ENCODE measurements at regions not wholly inside any gene's neighbourhood (a gene's known extent, or its start where the extent isn't known, plus 50 kb on each side); places are given as distances from the start of the nearest gene placed in this dataset.

DNA sequence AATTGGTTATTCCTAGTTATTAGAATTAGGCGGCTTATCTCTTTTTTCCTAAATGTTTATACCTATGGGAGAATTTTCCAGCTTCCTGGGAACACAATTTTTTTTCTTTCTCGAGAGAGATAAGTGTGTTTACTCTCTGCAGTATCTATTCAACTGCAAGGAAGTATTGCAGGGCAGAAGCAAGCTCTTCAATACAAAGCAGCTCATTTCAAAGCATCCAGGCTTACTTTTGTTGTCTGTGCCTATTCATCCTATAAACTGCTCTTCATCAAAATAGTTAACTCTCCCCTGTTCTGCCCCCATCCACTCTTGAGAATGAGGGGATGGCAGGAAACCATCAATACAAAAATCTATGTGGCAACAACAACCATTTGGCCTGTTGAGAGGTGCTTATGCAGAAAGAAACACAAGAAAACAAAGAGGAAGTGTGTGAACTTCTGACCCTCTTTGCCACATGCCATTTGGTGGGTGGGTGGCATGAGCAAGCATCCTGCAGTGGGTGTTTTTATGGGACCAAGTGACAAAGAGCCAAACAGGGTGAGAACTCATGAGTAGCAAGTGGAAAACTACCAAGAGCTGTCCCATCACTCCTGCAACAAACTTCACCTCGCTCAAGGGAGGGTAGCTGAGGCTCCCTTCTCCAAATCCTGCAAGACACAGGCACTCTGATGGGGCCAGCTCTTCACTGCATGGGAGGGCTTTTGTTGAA, 50.6 kb upstream of the MRPS6 start (continued):
- TF ChIP-seq ZSCAN29 (IDR thresholded peaks at IDR 0.05) = no peak
- no peak for TF ChIP-seq SREBF1 (IDR thresholded peaks at IDR 0.05; ENCODE audit: low read length)
- TF ChIP-seq MEF2A (IDR thresholded peaks at IDR 0.05; ENCODE audit: insufficient read depth, low read depth, low read length) = no peak
- no peak for TF ChIP-seq SREBF2 (IDR thresholded peaks at IDR 0.05; ENCODE audit: low read length)
- TF ChIP-seq ZNF622 (IDR thresholded peaks at IDR 0.05) = no peak
- TF ChIP-seq GATAD2B (conservative IDR thresholded peaks at IDR 0.05; ENCODE audit: low read depth) = peak; percentile 54; the same call in 1 of the 2 replicates
- TF ChIP-seq BACH1 (IDR thresholded peaks at IDR 0.05; ENCODE audit: borderline replicate concordance) = no peak
- TF ChIP-seq, protein P1, sequence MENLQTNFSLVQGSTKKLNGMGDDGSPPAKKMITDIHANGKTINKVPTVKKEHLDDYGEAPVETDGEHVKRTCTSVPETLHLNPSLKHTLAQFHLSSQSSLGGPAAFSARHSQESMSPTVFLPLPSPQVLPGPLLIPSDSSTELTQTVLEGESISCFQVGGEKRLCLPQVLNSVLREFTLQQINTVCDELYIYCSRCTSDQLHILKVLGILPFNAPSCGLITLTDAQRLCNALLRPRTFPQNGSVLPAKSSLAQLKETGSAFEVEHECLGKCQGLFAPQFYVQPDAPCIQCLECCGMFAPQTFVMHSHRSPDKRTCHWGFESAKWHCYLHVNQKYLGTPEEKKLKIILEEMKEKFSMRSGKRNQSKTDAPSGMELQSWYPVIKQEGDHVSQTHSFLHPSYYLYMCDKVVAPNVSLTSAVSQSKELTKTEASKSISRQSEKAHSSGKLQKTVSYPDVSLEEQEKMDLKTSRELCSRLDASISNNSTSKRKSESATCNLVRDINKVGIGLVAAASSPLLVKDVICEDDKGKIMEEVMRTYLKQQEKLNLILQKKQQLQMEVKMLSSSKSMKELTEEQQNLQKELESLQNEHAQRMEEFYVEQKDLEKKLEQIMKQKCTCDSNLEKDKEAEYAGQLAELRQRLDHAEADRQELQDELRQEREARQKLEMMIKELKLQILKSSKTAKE (IDR thresholded peaks at IDR 0.05; ENCODE audit: low read depth, poor library complexity, severe bottlenecking) = no peak
- no peak for TF ChIP-seq SRF (IDR thresholded peaks at IDR 0.05; ENCODE audit: low read depth in 2 of 2, low read length in 2 of 2)
- TF ChIP-seq JUNB (IDR thresholded peaks at IDR 0.05) = no peak
- no peak for TF ChIP-seq ZBTB33 (IDR thresholded peaks at IDR 0.05)
- no peak for TF ChIP-seq IRF3 (IDR thresholded peaks at IDR 0.05)
- no peak for TF ChIP-seq ZNF207 (IDR thresholded peaks at IDR 0.05; ENCODE audit: borderline replicate concordance)
- no peak for TF ChIP-seq CBX3 (IDR thresholded peaks at IDR 0.05; ENCODE audit: borderline replicate concordance, low read depth)
- peak; percentile 56 for TF ChIP-seq RUNX3 (IDR thresholded peaks at IDR 0.05; ENCODE audit: low read length)
- no peak for TF ChIP-seq JUND (IDR thresholded peaks at IDR 0.05; ENCODE audit: low read depth, low read length)
- TF ChIP-seq NRF1 (conservative IDR thresholded peaks at IDR 0.05; ENCODE audit: low read depth, low read length) = no peak
- 0 out of 2 replicates have a peak, but pooled peaks have one; percentile 31 for TF ChIP-seq MTA3 (IDR thresholded peaks at IDR 0.05; ENCODE audit: borderline replicate concordance, low read length)
- no peak for TF ChIP-seq STAT3 (IDR thresholded peaks at IDR 0.05; ENCODE audit: low read depth, low read length)
- TF ChIP-seq SPI1 (IDR thresholded peaks at IDR 0.05; ENCODE audit: borderline replicate concordance, insufficient read depth, low read depth, low read length) = peak; percentile 93
- TF ChIP-seq ZNF687 (IDR thresholded peaks at IDR 0.05) = peak; percentile 69
- TF ChIP-seq CHD1 (IDR thresholded peaks at IDR 0.05; ENCODE audit: low read depth, low read length) = no peak
- no peak for TF ChIP-seq TBL1XR1 (IDR thresholded peaks at IDR 0.05; ENCODE audit: low read depth, low read length)

Measured in GM12878 (cell line).